Liver (tissue), 8 donors: ENCODE measurements at regions not wholly inside any gene's neighbourhood (a gene's known extent, or its start where the extent isn't known, plus 50 kb on each side); places are given as distances from the start of the nearest gene placed in this dataset.

Experiments used
- DNase-seq: peaks from one replicate; pipeline ENCODE4 v3.0.0-alpha.2; 2017; ENCODE audit warnings: low spot score
- H3K27ac ChIP-seq, 2 donors: one replicate each; pipeline ENCODE4 v1.7.0; 2013; ENCODE audit warnings: inconsistent platforms in 2 of 2, low read length in 2 of 2, control low read depth in 1 of 2, low read depth in 1 of 2, mild to moderate bottlenecking in 1 of 2
- H3K27me3 ChIP-seq, 4 donors: one replicate each; pipeline versions ENCODE4 v1.6.1 to v1.7.0; 2013; ENCODE audit warnings: low read length in 3 of 4, inconsistent platforms in 1 of 4, mild to moderate bottlenecking in 1 of 4, moderate library complexity in 1 of 4; ENCODE audit not compliant: control insufficient read depth in 4 of 4, insufficient read depth in 4 of 4
- H3K36me3 ChIP-seq, 4 donors: one replicate each; pipeline versions ENCODE4 v1.6.1 to v1.7.0; 2013; ENCODE audit warnings: low read length in 3 of 4, mild to moderate bottlenecking in 3 of 4, low read depth in 1 of 4, moderate library complexity in 1 of 4; ENCODE audit not compliant: control insufficient read depth in 4 of 4, insufficient read depth in 3 of 4
- H3K4me1 ChIP-seq, 4 donors: one replicate each; pipeline versions ENCODE4 v1.6.1 to v1.7.0; 2013; ENCODE audit warnings: low read length in 3 of 4, mild to moderate bottlenecking in 3 of 4, moderate library complexity in 1 of 4; ENCODE audit not compliant: control insufficient read depth in 4 of 4, insufficient read depth in 4 of 4
- H3K4me3 ChIP-seq, 3 donors: one replicate each; pipeline versions ENCODE4 v1.6.1 to v1.7.0; 2013; ENCODE audit warnings: low read length in 3 of 3, control low read depth in 1 of 3, low read depth in 1 of 3, mild to moderate bottlenecking in 1 of 3
- H3K9ac ChIP-seq, 2 donors: one replicate each; pipeline ENCODE4 v1.7.0; 2013; ENCODE audit warnings: low read length in 2 of 2, mild to moderate bottlenecking in 2 of 2, moderate library complexity in 2 of 2, control low read depth in 1 of 2, low read depth in 1 of 2
- H3K9me3 ChIP-seq, 4 donors: one replicate each; pipeline versions ENCODE4 v1.6.1 to v1.7.0; 2013; ENCODE audit warnings: low read length in 3 of 4; ENCODE audit not compliant: control insufficient read depth in 4 of 4
- EGR1 ChIP-seq, 2 donors: IDR thresholded peaks; 2 replicates each; pipeline ENCODE4 v1.6.1; 2016 to 2018; ENCODE audit warnings: antibody characterized with exemption in 2 of 2, low read depth in 2 of 2
- FOXA1 ChIP-seq: IDR thresholded peaks from 2 replicates; pipeline ENCODE4 v1.6.1; 2016; ENCODE audit warnings: antibody characterized with exemption
- FOXA2 ChIP-seq: IDR thresholded peaks from 2 replicates; pipeline ENCODE4 v1.6.1; 2016; ENCODE audit warnings: antibody characterized with exemption
- HNF4A ChIP-seq, 2 donors: conservative IDR thresholded peaks; 2 replicates each; pipeline ENCODE4 v1.6.1; 2016; ENCODE audit warnings: antibody characterized with exemption in 2 of 2, mild to moderate bottlenecking in 2 of 2
- HNF4G ChIP-seq: IDR thresholded peaks from 2 replicates; pipeline ENCODE4 v1.6.1; 2016; ENCODE audit warnings: antibody characterized with exemption
- JUND ChIP-seq, 2 donors: IDR thresholded peaks; 2 replicates each; pipeline ENCODE4 v1.6.1; 2016; ENCODE audit warnings: antibody characterized with exemption in 2 of 2
- NR2F2 ChIP-seq: IDR thresholded peaks from 2 replicates; pipeline ENCODE4 v1.6.1; 2016; ENCODE audit warnings: antibody characterized with exemption
- RAD21 ChIP-seq, 2 donors: IDR thresholded peaks; 2 replicates each; pipeline ENCODE4 v1.6.1; 2016; ENCODE audit warnings: antibody characterized with exemption in 2 of 2, mild to moderate bottlenecking in 2 of 2
- RXRA ChIP-seq, 2 donors: IDR thresholded peaks; 2 replicates each; pipeline ENCODE4 v1.6.1; 2017 to 2018; ENCODE audit warnings: antibody characterized with exemption in 2 of 2, mild to moderate bottlenecking in 1 of 2
- SP1 ChIP-seq: IDR thresholded peaks from 2 replicates; pipeline ENCODE4 v1.6.1; 2018; ENCODE audit warnings: antibody characterized with exemption, mild to moderate bottlenecking
- TAF1 ChIP-seq: conservative IDR thresholded peaks from 2 replicates; pipeline ENCODE4 v1.6.1; 2016; ENCODE audit warnings: antibody characterized with exemption, mild to moderate bottlenecking
- YY1 ChIP-seq: IDR thresholded peaks from 2 replicates; pipeline ENCODE4 v1.6.1; 2016; ENCODE audit warnings: antibody characterized with exemption, mild to moderate bottlenecking
- WGBS: extraction: QIAGEN DNeasy Blood & Tissue Kit; methylation state at CpG from one replicate; pipeline ENCODE4 v1.1.7; 2013; 5-methylcytosine and 5-hydroxymethylcytosine counted together
- TF ChIP-seq, protein P1 (sequence below): IDR thresholded peaks from 2 replicates; pipeline ENCODE4 v1.6.1; 2016; ENCODE audit warnings: antibody characterized with exemption
- TF ChIP-seq, protein P2 (sequence below): fragments of 150-350 bp; IDR thresholded peaks from 2 replicates; pipeline ENCODE4 v1.5.1; 2017; ENCODE audit warnings: improper control_type of control experiment, low read depth, low read length; ENCODE audit not compliant: missing input control
- TF ChIP-seq, protein P3 (sequence below): IDR thresholded peaks from 2 replicates; pipeline ENCODE4 v1.6.1; 2016; ENCODE audit warnings: antibody characterized with exemption, mild to moderate bottlenecking
- TF ChIP-seq, protein P4 (sequence below): IDR thresholded peaks from 2 replicates; pipeline ENCODE4 v1.6.1; 2016; ENCODE audit warnings: antibody characterized with exemption
- donor health status: healthy.
- donor health status: healthy.
- donor health status: healthy.
- donor health status: healthy.
- donor health status: healthy.

DNA sequence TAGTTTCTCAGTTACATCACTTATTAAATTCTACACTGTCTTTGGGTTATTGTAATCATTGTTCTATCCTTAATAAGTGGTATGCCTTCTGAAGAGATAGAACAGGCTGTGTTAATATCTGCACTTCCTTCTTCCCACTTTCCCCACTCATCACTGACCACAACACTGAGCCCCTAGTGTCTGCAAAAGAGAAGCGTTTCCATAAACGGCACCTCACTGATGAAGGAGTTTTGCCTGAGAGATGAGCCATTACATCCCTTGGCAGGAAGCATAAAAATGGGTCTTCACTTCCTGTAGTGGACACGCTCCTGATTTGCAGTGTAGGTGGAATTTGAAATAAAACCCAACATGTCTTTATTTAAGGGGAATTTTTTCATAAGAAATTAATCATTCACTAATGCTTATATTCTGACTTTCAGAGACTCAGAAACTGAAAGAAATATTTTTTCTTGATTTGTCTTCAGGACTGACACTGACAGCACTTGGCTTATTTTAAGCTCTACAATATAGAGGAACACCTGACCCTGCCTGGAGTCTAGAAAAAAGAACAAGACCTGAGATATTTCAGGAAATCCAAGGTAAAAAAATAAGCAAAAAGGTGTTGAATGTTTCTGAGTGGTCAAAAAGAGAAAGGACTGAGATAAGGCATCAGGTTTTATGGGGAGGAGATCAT is 275.3 kb downstream of the RAD51AP2 start (continued):
- TF ChIP-seq, protein P1, sequence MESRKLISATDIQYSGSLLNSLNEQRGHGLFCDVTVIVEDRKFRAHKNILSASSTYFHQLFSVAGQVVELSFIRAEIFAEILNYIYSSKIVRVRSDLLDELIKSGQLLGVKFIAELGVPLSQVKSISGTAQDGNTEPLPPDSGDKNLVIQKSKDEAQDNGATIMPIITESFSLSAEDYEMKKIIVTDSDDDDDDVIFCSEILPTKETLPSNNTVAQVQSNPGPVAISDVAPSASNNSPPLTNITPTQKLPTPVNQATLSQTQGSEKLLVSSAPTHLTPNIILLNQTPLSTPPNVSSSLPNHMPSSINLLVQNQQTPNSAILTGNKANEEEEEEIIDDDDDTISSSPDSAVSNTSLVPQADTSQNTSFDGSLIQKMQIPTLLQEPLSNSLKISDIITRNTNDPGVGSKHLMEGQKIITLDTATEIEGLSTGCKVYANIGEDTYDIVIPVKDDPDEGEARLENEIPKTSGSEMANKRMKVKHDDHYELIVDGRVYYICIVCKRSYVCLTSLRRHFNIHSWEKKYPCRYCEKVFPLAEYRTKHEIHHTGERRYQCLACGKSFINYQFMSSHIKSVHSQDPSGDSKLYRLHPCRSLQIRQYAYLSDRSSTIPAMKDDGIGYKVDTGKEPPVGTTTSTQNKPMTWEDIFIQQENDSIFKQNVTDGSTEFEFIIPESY = no peak
- no peak for TF ChIP-seq NR2F2
- TF ChIP-seq, protein P2, sequence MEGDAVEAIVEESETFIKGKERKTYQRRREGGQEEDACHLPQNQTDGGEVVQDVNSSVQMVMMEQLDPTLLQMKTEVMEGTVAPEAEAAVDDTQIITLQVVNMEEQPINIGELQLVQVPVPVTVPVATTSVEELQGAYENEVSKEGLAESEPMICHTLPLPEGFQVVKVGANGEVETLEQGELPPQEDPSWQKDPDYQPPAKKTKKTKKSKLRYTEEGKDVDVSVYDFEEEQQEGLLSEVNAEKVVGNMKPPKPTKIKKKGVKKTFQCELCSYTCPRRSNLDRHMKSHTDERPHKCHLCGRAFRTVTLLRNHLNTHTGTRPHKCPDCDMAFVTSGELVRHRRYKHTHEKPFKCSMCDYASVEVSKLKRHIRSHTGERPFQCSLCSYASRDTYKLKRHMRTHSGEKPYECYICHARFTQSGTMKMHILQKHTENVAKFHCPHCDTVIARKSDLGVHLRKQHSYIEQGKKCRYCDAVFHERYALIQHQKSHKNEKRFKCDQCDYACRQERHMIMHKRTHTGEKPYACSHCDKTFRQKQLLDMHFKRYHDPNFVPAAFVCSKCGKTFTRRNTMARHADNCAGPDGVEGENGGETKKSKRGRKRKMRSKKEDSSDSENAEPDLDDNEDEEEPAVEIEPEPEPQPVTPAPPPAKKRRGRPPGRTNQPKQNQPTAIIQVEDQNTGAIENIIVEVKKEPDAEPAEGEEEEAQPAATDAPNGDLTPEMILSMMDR = no peak
- TF ChIP-seq EGR1 (IDR thresholded peaks at IDR 0.05; ENCODE audit: low read depth in 2 of 2) = no peak
- no peak for TF ChIP-seq YY1

DNA sequence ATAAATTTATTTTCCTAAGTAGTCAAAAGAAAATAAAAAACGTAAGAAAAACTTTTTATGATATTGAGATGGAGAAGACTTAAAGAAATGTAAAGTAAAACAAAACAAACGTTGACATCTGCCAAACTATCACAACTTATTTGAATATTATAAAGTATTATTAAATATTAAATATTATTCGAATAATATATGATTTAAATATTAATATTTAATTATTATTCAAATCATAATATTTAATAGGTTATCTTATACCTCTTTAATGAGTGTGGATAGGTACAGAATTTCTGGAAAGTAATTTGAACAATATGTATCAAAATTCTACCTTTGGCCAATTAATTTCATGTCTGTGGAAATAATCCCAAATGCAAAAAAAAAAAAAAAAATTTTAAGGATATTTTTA is 278.7 kb downstream of the RAD51AP2 start:
- Histone ChIP-seq H3K27ac (no peak overlapping the region), H3K4me1 (no peaks in the 10 kb centered on the region), H3K36me3 (no peaks in the 10 kb centered on the region), H3K9ac (no peak overlapping the region), H3K27me3 (no peaks in the 10 kb centered on the region), H3K4me3 (no peak overlapping the region), H3K9me3 (no peaks in the 10 kb centered on the region)
- DNase-seq = no peak
- TF ChIP-seq JUND (IDR thresholded peaks at IDR 0.05) (no peak), TAF1 (no peak), EGR1 (IDR thresholded peaks at IDR 0.05; ENCODE audit: low read depth in 2 of 2) (no peak), HNF4A (conservative IDR thresholded peaks at IDR 0.05) (no peak), SP1 (no peak), RAD21 (IDR thresholded peaks at IDR 0.05) (no peak), FOXA1 (no peak), HNF4G (no peak)
- TF ChIP-seq, protein P3, sequence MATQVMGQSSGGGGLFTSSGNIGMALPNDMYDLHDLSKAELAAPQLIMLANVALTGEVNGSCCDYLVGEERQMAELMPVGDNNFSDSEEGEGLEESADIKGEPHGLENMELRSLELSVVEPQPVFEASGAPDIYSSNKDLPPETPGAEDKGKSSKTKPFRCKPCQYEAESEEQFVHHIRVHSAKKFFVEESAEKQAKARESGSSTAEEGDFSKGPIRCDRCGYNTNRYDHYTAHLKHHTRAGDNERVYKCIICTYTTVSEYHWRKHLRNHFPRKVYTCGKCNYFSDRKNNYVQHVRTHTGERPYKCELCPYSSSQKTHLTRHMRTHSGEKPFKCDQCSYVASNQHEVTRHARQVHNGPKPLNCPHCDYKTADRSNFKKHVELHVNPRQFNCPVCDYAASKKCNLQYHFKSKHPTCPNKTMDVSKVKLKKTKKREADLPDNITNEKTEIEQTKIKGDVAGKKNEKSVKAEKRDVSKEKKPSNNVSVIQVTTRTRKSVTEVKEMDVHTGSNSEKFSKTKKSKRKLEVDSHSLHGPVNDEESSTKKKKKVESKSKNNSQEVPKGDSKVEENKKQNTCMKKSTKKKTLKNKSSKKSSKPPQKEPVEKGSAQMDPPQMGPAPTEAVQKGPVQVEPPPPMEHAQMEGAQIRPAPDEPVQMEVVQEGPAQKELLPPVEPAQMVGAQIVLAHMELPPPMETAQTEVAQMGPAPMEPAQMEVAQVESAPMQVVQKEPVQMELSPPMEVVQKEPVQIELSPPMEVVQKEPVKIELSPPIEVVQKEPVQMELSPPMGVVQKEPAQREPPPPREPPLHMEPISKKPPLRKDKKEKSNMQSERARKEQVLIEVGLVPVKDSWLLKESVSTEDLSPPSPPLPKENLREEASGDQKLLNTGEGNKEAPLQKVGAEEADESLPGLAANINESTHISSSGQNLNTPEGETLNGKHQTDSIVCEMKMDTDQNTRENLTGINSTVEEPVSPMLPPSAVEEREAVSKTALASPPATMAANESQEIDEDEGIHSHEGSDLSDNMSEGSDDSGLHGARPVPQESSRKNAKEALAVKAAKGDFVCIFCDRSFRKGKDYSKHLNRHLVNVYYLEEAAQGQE = no peak
- 61% methylated on average over 3 of the region's 3 CpGs for WGBS

DNA sequence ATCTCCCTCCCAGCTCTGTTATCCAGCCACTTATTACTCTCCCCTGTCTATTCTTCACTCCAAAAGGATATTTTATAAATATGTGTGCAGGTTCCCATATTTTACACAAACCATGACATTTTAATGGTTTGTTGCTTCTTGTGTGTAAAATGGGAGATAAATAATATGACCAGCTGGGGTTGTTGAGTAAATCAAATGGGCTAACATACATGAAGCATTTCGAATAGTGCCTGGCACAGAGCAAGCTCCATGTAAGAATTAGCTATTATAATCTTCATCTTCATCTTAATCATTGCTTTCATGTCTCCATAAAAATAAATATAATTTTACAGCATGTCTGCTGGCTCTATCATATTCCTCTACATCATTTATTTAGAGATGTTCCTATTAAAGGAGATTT is 283.1 kb downstream of the RAD51AP2 start:
- Histone ChIP-seq H3K9ac (no peak overlapping the region), H3K4me1 (no peaks in the 10 kb centered on the region), H3K27me3 (no peaks in the 10 kb centered on the region), H3K27ac (no peak overlapping the region), H3K9me3 (no peaks in the 10 kb centered on the region), H3K36me3 (no peaks in the 10 kb centered on the region), H3K4me3 (no peak overlapping the region)
- WGBS = 89% methylated on average over 1 of the region's 1 CpG
- DNase-seq = no peak
- TF ChIP-seq, protein P2 = no peak
- TF ChIP-seq YY1 (no peak), EGR1 (IDR thresholded peaks at IDR 0.05; ENCODE audit: low read depth in 2 of 2) (no peak), FOXA2 (no peak), SP1 (no peak), JUND (IDR thresholded peaks at IDR 0.05) (no peak), RXRA (IDR thresholded peaks at IDR 0.05) (no peak), FOXA1 (no peak)
- TF ChIP-seq, protein P4, sequence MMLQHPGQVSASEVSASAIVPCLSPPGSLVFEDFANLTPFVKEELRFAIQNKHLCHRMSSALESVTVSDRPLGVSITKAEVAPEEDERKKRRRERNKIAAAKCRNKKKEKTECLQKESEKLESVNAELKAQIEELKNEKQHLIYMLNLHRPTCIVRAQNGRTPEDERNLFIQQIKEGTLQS = no peak
- TF ChIP-seq, protein P3 = no peak
